AG04449 (cell line): ENCODE measurements at regions not wholly inside any gene's neighbourhood (a gene's known extent, or its start where the extent isn't known, plus 50 kb on each side); places are given as distances from the start of the nearest gene placed in this dataset.

Source experiments
- CTCF ChIA-PET: fragments of 350-600 bp; formaldehyde crosslinking; extraction: SDS; loops from one replicate; lab custom pipeline; 2021; ENCODE audit warnings: antibody characterized with exemption; lab: Yijun Ruan, JAX
- POLR2A ChIA-PET: fragments of 400-600, 350-600 bp; formaldehyde crosslinking; extraction: SDS; loops from one replicate; lab custom pipeline; 2020; ENCODE audit warnings: antibody characterized with exemption, inconsistent platforms; lab: Yijun Ruan, JAX
- DNase-seq: peaks from one replicate; pipeline ENCODE4 v3.0.0-alpha.2; 2010; ENCODE audit warnings: low read depth, low spot score
- H3K4me3 ChIP-seq: 2 replicates; pipeline ENCODE4 v1.5.1; 2011; ENCODE audit warnings: low read depth, mild to moderate bottlenecking, control low read depth, low read length
- TF ChIP-seq, protein P1 (sequence below): IDR thresholded peaks from one replicate; pipeline ENCODE4 v1.5.1; 2011; ENCODE audit warnings: mild to moderate bottlenecking, moderate library complexity, low read length, control low read depth, inconsistent platforms; ENCODE audit not compliant: insufficient read depth; ENCODE audit errors: missing control alignments

GRCh38 chr7:131075406-131075805 is 252.3 kb upstream of the MKLN1 start:
- ChIA-PET CTCF (interaction anchor here (1.0 to 1.3 kb wide), 2 partner anchors 348 to 352 kb away, joined by 3 read pairs; no protein-coding TSS in a partner anchor), POLR2A (no interaction called here)
- no peak for DNase-seq
- TF ChIP-seq, protein P1, sequence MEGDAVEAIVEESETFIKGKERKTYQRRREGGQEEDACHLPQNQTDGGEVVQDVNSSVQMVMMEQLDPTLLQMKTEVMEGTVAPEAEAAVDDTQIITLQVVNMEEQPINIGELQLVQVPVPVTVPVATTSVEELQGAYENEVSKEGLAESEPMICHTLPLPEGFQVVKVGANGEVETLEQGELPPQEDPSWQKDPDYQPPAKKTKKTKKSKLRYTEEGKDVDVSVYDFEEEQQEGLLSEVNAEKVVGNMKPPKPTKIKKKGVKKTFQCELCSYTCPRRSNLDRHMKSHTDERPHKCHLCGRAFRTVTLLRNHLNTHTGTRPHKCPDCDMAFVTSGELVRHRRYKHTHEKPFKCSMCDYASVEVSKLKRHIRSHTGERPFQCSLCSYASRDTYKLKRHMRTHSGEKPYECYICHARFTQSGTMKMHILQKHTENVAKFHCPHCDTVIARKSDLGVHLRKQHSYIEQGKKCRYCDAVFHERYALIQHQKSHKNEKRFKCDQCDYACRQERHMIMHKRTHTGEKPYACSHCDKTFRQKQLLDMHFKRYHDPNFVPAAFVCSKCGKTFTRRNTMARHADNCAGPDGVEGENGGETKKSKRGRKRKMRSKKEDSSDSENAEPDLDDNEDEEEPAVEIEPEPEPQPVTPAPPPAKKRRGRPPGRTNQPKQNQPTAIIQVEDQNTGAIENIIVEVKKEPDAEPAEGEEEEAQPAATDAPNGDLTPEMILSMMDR, result no peak
- H3K4me3 ChIP-seq, result no peak overlapping the region

GRCh38 chr7:131076032-131076431 is 251.6 kb upstream of the MKLN1 start:
- CTCF ChIA-PET, result interaction anchor here (0.6 to 1.3 kb wide), 2 partner anchors 296 to 351 kb away, joined by 3 read pairs; no protein-coding TSS in a partner anchor
- POLR2A ChIA-PET, result no interaction called here
- peak; percentile 31 for DNase-seq

GRCh38 chr7:131076711-131077181 is 250.9 kb upstream of the MKLN1 start:
- no peak for DNase-seq
- CTCF ChIA-PET, result interaction anchor here (0.6 kb wide), 1 partner anchor 295 kb away, joined by 3 read pairs; no protein-coding TSS in a partner anchor
- TF ChIP-seq, protein P1, result no peak
- no peak overlapping the region for H3K4me3 ChIP-seq
- POLR2A ChIA-PET, result no interaction called here

More at GRCh38 chr7:131076032-131076431, 251.6 kb upstream of the MKLN1 start:
- H3K4me3 ChIP-seq, result no peak overlapping the region
- TF ChIP-seq, protein P1, result no peak

DNA sequence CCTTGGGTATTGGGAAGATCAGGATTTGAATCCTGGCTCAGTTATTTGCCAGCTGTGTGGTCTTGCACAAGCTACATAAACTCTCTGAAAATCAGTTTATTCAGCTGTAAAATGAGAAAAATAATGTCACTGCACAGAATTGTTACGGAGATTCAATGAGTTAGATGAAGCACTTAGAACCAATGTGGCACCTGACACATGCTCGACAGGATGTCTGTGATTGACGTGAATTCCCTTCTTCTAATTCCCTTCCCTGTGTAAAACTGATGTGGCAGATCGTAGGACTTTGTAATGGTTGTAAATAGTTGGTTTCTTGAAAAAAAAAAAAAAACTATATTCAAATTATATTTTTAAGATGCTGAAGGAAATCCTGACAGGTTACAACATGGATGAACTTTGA is 249.9 kb upstream of the MKLN1 start:
- TF ChIP-seq, protein P1, result no peak
- CTCF ChIA-PET, result no interaction called here
- POLR2A ChIA-PET, result no interaction called here
- no peak overlapping the region for H3K4me3 ChIP-seq
- DNase-seq, result no peak

DNA sequence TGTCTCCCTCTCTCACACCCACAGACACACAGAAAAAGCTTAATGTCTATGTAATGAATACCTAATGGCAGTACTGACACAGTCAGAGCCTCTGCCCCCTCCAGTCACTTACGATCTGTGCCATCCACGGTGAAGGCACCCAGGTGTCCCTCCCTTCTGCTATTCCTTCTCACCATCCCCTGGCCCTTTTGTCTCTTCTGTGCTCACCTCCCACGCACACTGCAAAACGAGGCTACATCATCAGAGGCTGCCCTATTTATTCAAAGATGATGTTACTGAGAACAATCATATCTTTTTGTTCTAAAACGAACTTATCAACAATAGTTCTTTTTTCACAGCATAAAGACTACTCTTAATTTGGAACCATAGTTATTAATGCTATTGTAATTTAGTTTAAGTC is 246.9 kb upstream of the MKLN1 start:
- ChIA-PET POLR2A (no interaction called here), CTCF (interaction anchor here (1.9 kb wide), 1 partner anchor 12 kb away, joined by 11 read pairs; no protein-coding TSS in a partner anchor)
- no peak for DNase-seq
- TF ChIP-seq, protein P1, result no peak
- no peak overlapping the region for H3K4me3 ChIP-seq

DNA sequence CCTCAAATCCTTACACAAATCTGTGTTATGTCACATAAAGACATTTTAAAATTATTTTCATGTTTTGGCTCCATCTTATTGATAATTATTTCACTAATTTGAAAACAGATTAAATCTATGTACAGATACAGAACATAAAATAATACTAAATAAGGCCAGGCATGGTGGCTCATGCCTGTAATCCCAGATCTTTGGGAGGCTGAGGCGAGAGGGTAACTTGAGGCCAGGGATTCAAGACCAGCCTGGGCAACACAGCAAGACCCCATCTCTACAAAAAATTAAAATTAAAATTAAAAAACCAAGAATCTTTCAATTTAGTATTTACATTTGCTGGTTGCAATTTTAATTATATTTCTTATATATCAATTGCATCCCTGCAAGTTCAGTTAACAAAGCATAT is 246.4 kb upstream of the MKLN1 start:
- TF ChIP-seq, protein P1, result no peak
- H3K4me3 ChIP-seq, result no peak overlapping the region
- no peak for DNase-seq
- ChIA-PET CTCF (no interaction called here), POLR2A (no interaction called here)
